H9 (cell line): ENCODE measurements at regions not wholly inside any gene's neighbourhood (a gene's known extent, or its start where the extent isn't known, plus 50 kb on each side); places are given as distances from the start of the nearest gene placed in this dataset.
A peak's percentile ranks its signal among the peaks of the same experiment; 100 is the strongest.

Experiments
- DNase-seq: peaks from one replicate; pipeline ENCODE4 v3.0.0-alpha.2; 2017
- H2AFZ ChIP-seq: one replicate; pipeline ENCODE4 v1.6.1; 2013; ENCODE audit warnings: mild to moderate bottlenecking, low read length, control low read depth, moderate library complexity
- H2AK5ac ChIP-seq: 2 replicates; pipeline ENCODE4 v1.6.1; 2013; ENCODE audit warnings: low read length, control low read depth, mixed read lengths; ENCODE audit not compliant: insufficient read length
- H2BK120ac ChIP-seq: one replicate; pipeline ENCODE4 v1.6.1; 2013; ENCODE audit warnings: low read depth, mild to moderate bottlenecking, low read length, control low read depth, inconsistent platforms; ENCODE audit not compliant: poor library complexity, severe bottlenecking
- H2BK12ac ChIP-seq: 2 replicates; pipeline ENCODE4 v1.6.1; 2013; ENCODE audit warnings: low read length, control low read depth, mixed read lengths, low read depth; ENCODE audit not compliant: insufficient read length
- H2BK15ac ChIP-seq: 2 replicates; pipeline ENCODE4 v1.6.1; 2013; ENCODE audit warnings: low read depth, low read length, control low read depth
- H2BK20ac ChIP-seq: one replicate; pipeline ENCODE4 v1.6.1; 2013; ENCODE audit warnings: low read depth, mild to moderate bottlenecking, low read length, control low read depth, inconsistent platforms; ENCODE audit not compliant: poor library complexity, severe bottlenecking
- H2BK5ac ChIP-seq: 2 replicates; pipeline ENCODE4 v1.6.1; 2013; ENCODE audit warnings: low read length, control low read depth, mixed read lengths; ENCODE audit not compliant: insufficient read length
- H3K14ac ChIP-seq: 2 replicates; pipeline ENCODE4 v1.6.1; 2013; ENCODE audit warnings: low read length, control low read depth; ENCODE audit not compliant: insufficient read depth
- H3K18ac ChIP-seq: 2 replicates; pipeline ENCODE4 v1.6.1; 2013; ENCODE audit warnings: low read depth, mild to moderate bottlenecking, mixed read lengths, low read length, control low read depth; ENCODE audit not compliant: insufficient read length
- H3K23ac ChIP-seq: 2 replicates; pipeline ENCODE4 v1.6.1; 2013; ENCODE audit warnings: low read length, control low read depth, mixed read lengths, low read depth; ENCODE audit not compliant: insufficient read length
- H3K23me2 ChIP-seq: 2 replicates; pipeline ENCODE4 v1.6.1; 2013; ENCODE audit warnings: low read depth, mild to moderate bottlenecking, mixed read lengths, low read length, control low read depth; ENCODE audit not compliant: insufficient read length, poor library complexity, severe bottlenecking
- H3K27ac ChIP-seq: 2 replicates; pipeline ENCODE4 v1.5.1; 2013; ENCODE audit warnings: low read length, control low read depth, mixed read lengths, low read depth; ENCODE audit not compliant: insufficient read length
- H3K27me3 ChIP-seq: 2 replicates; pipeline ENCODE4 v1.6.1; 2013; ENCODE audit warnings: low read length, control low read depth, inconsistent platforms; ENCODE audit not compliant: insufficient read depth
- H3K4ac ChIP-seq: 2 replicates; pipeline ENCODE4 v1.6.1; 2013; ENCODE audit warnings: low read depth, mild to moderate bottlenecking, control low read depth, inconsistent platforms, low read length, moderate library complexity
- H3K4me1 ChIP-seq: 2 replicates; pipeline ENCODE4 v1.6.1; 2013; ENCODE audit warnings: low read length, control low read depth, inconsistent platforms; ENCODE audit not compliant: insufficient read depth
- H3K4me2 ChIP-seq: 2 replicates; pipeline ENCODE4 v1.6.1; 2013; ENCODE audit warnings: low read length, control low read depth, mixed read lengths; ENCODE audit not compliant: insufficient read length, insufficient read depth
- H3K56ac ChIP-seq: 2 replicates; pipeline ENCODE4 v1.6.1; 2013; ENCODE audit warnings: low read depth, mild to moderate bottlenecking, mixed read lengths, low read length, control low read depth; ENCODE audit not compliant: insufficient read length
- H3K79me1 ChIP-seq: 2 replicates; pipeline ENCODE4 v1.6.1; 2013; ENCODE audit warnings: low read depth, mild to moderate bottlenecking, moderate library complexity, low read length, control low read depth, inconsistent platforms; ENCODE audit not compliant: insufficient read depth, poor library complexity, severe bottlenecking
- H3K79me2 ChIP-seq: 2 replicates; pipeline ENCODE4 v1.6.1; 2013; ENCODE audit warnings: low read length, control low read depth, inconsistent platforms; ENCODE audit not compliant: insufficient read depth
- H3K9ac ChIP-seq: 2 replicates; pipeline ENCODE4 v1.6.1; 2013; ENCODE audit warnings: low read length, control low read depth, mixed read lengths; ENCODE audit not compliant: insufficient read length; ENCODE audit errors: extremely low read depth
- H3K9me3 ChIP-seq: one replicate; pipeline ENCODE4 v1.6.1; 2013; ENCODE audit warnings: low read depth, low read length, inconsistent platforms; ENCODE audit not compliant: control insufficient read depth
- H3T11ph ChIP-seq: one replicate; pipeline ENCODE4 v1.6.1; 2013; ENCODE audit warnings: mild to moderate bottlenecking, low read length, control low read depth, inconsistent platforms
- H4K20me1 ChIP-seq: one replicate; pipeline ENCODE4 v1.6.1; 2013; ENCODE audit not compliant: control insufficient read depth, insufficient read length, insufficient read depth
- H4K5ac ChIP-seq: 2 replicates; pipeline ENCODE4 v1.6.1; 2013; ENCODE audit warnings: low read depth, mild to moderate bottlenecking, mixed read lengths, low read length, control low read depth; ENCODE audit not compliant: insufficient read length
- H4K8ac ChIP-seq: replicated peaks from 2 replicates; pipeline ENCODE4 v1.6.1; 2013; ENCODE audit warnings: low read length, control low read depth, mixed read lengths, low read depth; ENCODE audit not compliant: insufficient read length
- H4K91ac ChIP-seq: 2 replicates; pipeline ENCODE4 v1.6.1; 2013; ENCODE audit warnings: low read depth, mild to moderate bottlenecking, moderate library complexity, mixed read lengths, low read length, control low read depth; ENCODE audit not compliant: insufficient read length
- H3K27ac Mint-ChIP-seq, 3 experiments: 2 replicates in 2 of 3; 3 replicates in 1 of 3; pipeline ENCODE4 v1.8.0; 2020 to 2021; ENCODE audit warnings: mixed read lengths in 3 of 3, mild to moderate bottlenecking in 1 of 3, moderate library complexity in 1 of 3
- H3K27me3 Mint-ChIP-seq: 2 replicates; pipeline ENCODE4 v1.8.0; 2021; ENCODE audit warnings: low read depth, mild to moderate bottlenecking, moderate library complexity, mixed read lengths
- H3K36me3 Mint-ChIP-seq, 3 experiments: 2 replicates in 2 of 3; 3 replicates in 1 of 3; pipeline ENCODE4 v1.8.0; 2020 to 2021; ENCODE audit warnings: low read depth in 3 of 3, mixed read lengths in 3 of 3; ENCODE audit not compliant: insufficient read depth in 1 of 3
- H3K4me1 Mint-ChIP-seq, 2 experiments: 2 replicates each; pipeline ENCODE4 v1.8.0; 2020; ENCODE audit warnings: mixed read lengths in 2 of 2
- H3K4me3 Mint-ChIP-seq, 2 experiments: 2 replicates in 1 of 2; 3 replicates in 1 of 2; pipeline ENCODE4 v1.8.0; 2020 to 2021; ENCODE audit warnings: mild to moderate bottlenecking in 2 of 2, mixed read lengths in 2 of 2, moderate library complexity in 1 of 2
- H3K9me3 Mint-ChIP-seq, 2 experiments: 2 replicates in 1 of 2; 3 replicates in 1 of 2; pipeline ENCODE4 v1.8.0; 2020; ENCODE audit warnings: mild to moderate bottlenecking in 2 of 2, mixed read lengths in 2 of 2, moderate library complexity in 1 of 2
- CTCF ChIP-seq: fragments of 200-600 bp; sonication (generic); conservative IDR thresholded peaks from 3 replicates; pipeline ENCODE4 v1.8.0; 2021; ENCODE audit warnings: antibody characterized with exemption, mild to moderate bottlenecking
- WGBS: extraction: QIAGEN DNeasy Blood & Tissue Kit; methylation state at CpG from one replicate; pipeline ENCODE4 v1.1.7; 2013; ENCODE audit warnings: missing lambda C conversion rate, low lambda C conversion rate, mixed read lengths; ENCODE audit not compliant: insufficient read length; ENCODE audit errors: extremely low coverage; 5-methylcytosine and 5-hydroxymethylcytosine counted together

GRCh38 chr7:26011039-26011696 lies 140.8 kb upstream of the NFE2L3 start:
- no peaks in the 10 kb centered on the region for H3K4me1 ChIP-seq
- no peak overlapping the region for H4K91ac ChIP-seq
- no peaks in the 10 kb centered on the region for H4K20me1 ChIP-seq
- H2AFZ ChIP-seq: no peak overlapping the region
- Mint-ChIP-seq H3K4me1 (peaks cover 7 to 14% of the 10 kb centered on the region in 2 experiments), H3K9me3 (peaks cover 54 to 62% of the 10 kb centered on the region in 2 experiments), H3K27me3 (peaks cover 40% of the 10 kb centered on the region), H3K4me3 (no peak overlapping the region), H3K27ac (peak overlapping the region in 2 of 3 experiments; percentile 59 to 95; a peak in 3 of 7 replicates), H3K36me3 (peaks cover 20 to 49% (median 27%) of the 10 kb centered on the region in 3 experiments)
- H3K9ac ChIP-seq: no peak overlapping the region
- no peak overlapping the region for H3K23ac ChIP-seq
- H3K23me2 ChIP-seq: no peaks in the 10 kb centered on the region
- H3K4me2 ChIP-seq: no peak overlapping the region
- no peak overlapping the region for H2BK120ac ChIP-seq
- no peaks in the 10 kb centered on the region for H3K79me1 ChIP-seq
- no peak overlapping the region for H2AK5ac ChIP-seq
- no peak overlapping the region for H2BK12ac ChIP-seq
- H3K4ac ChIP-seq: no peak overlapping the region
- no peak overlapping the region for H3T11ph ChIP-seq
- H3K27me3 ChIP-seq: no peaks in the 10 kb centered on the region; the same call in 1 of the 2 replicates
- no CpG with 5 or more reads among the region's 9 CpGs for WGBS
- no peak for DNase-seq
- H3K14ac ChIP-seq: no peak overlapping the region
- no peak overlapping the region for H3K56ac ChIP-seq
- no peak overlapping the region for H2BK5ac ChIP-seq
- H3K79me2 ChIP-seq: no peaks in the 10 kb centered on the region
- peaks cover 8% of the 10 kb centered on the region for H3K9me3 ChIP-seq
- no peak overlapping the region for H4K5ac ChIP-seq
- TF ChIP-seq CTCF: no peak
- peak overlapping the region; percentile 72 for H3K27ac ChIP-seq
- no peak overlapping the region for H2BK20ac ChIP-seq
- H4K8ac ChIP-seq: no peak overlapping the region
- H3K18ac ChIP-seq: no peak overlapping the region
- no peak overlapping the region for H2BK15ac ChIP-seq
